ENCODE measurements at regions not wholly inside any gene's neighbourhood (a gene's known extent, or its start where the extent isn't known, plus 50 kb on each side); places are given as distances from the start of the nearest gene placed in this dataset.

DNA sequence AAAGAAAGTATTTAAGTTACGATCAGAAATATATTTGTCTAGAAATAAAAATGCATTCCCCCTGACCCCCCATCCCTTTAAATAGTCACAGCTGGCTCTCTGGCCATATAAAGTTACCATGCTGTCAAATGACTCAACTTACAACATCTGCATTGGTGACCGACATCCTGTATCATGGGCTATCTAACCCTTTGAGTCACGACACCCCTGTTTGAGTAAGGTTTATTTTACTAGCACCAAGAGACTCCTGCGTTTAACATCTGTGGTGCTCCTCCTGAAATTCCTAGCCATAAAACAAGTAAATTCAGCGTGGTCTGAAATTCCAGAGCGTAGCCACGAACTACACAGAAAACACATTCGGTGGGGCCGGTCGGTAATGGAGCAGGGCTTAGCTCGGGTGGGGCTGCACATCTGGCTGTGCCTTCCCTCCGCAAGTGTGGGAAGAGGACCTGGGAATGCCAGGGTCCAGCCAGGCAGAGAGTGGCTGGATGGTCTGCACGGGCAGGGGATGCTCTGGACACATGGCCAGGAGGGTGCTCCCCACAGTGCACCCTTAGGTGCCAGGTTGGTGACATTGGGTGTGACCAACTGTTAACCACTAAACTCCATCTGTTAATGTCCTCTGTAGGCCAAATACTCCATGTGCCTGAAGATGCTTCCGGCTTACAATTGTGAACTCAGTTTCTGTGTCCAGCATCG, 53.0 kb upstream of the CLDN14 start:
- no peak overlapping the region for H3K4me3 ChIP-seq (ENCODE audit: low read depth, low read length)
- DNase-seq (ENCODE audit: low read depth), result no peak
- TF ChIP-seq, protein P1, sequence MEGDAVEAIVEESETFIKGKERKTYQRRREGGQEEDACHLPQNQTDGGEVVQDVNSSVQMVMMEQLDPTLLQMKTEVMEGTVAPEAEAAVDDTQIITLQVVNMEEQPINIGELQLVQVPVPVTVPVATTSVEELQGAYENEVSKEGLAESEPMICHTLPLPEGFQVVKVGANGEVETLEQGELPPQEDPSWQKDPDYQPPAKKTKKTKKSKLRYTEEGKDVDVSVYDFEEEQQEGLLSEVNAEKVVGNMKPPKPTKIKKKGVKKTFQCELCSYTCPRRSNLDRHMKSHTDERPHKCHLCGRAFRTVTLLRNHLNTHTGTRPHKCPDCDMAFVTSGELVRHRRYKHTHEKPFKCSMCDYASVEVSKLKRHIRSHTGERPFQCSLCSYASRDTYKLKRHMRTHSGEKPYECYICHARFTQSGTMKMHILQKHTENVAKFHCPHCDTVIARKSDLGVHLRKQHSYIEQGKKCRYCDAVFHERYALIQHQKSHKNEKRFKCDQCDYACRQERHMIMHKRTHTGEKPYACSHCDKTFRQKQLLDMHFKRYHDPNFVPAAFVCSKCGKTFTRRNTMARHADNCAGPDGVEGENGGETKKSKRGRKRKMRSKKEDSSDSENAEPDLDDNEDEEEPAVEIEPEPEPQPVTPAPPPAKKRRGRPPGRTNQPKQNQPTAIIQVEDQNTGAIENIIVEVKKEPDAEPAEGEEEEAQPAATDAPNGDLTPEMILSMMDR (IDR thresholded peaks at IDR 0.05; ENCODE audit: low read depth, low read length, missing control alignments), result no peak
- in situ Hi-C loops (cut with HindIII; ENCODE audit: low sequenced_read_pairs), result no loop called here

GRCh38 chr21:36533468-36533848, 53.5 kb upstream of the CLDN14 start:
- in situ Hi-C loops (cut with HindIII; ENCODE audit: low sequenced_read_pairs), result no loop called here
- DNase-seq (ENCODE audit: low read depth), result no peak
- no peak overlapping the region for H3K4me3 ChIP-seq (ENCODE audit: low read depth, low read length)
- TF ChIP-seq, protein P1 (IDR thresholded peaks at IDR 0.05; ENCODE audit: low read depth, low read length, missing control alignments), result no peak

- DNase-seq (ENCODE audit: low read depth), result no peak
These were observed 54.7 kb upstream of the CLDN14 start for GRCh38 chr21:36534656-36535055.

DNA sequence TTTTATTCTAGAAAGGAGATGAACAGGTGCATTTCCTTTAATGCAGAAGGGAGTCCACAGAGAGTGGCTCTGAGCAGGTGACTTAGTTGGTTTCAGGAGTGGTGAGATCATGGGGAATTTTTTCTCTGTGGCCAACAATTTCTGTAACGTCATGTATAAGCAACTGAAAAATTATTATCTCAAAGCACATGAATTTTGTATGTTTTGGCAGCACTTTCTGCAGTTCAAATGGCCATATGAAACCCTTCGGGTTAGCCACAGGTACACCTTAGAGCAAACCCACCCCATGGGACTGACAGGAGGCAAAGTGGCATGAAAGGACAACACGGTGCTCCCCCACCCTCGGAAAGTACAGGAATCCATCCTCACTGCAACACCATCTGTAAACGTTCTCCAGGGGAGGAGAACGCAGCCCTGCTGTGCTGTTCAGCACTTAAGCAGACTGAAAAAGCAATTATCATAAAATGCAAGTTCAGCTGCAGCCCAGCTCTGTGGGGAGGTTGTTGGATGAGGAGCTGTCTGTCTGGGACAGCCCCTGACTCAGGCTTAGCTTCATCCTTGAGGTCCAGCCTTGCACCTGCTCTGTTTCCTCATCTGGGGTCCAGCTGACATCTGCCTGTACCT, 55.8 kb upstream of the CLDN14 start:
- in situ Hi-C loops (cut with HindIII; ENCODE audit: low sequenced_read_pairs), result no loop called here
- no peak for DNase-seq (ENCODE audit: low read depth)
- no peak overlapping the region for H3K4me3 ChIP-seq (ENCODE audit: low read depth, low read length)
- TF ChIP-seq, protein P1 (IDR thresholded peaks at IDR 0.05; ENCODE audit: low read depth, low read length, missing control alignments), result no peak

More at GRCh38 chr21:36534656-36535055, 54.7 kb upstream of the CLDN14 start:
- TF ChIP-seq, protein P1 (IDR thresholded peaks at IDR 0.05; ENCODE audit: low read depth, low read length, missing control alignments), result no peak
- in situ Hi-C loops (cut with HindIII; ENCODE audit: low sequenced_read_pairs), result no loop called here
- H3K4me3 ChIP-seq (ENCODE audit: low read depth, low read length), result no peak overlapping the region

GRCh38 chr21:36538761-36539160, 58.8 kb upstream of the CLDN14 start:
- no peak for DNase-seq (ENCODE audit: low read depth)
- TF ChIP-seq, protein P1 (IDR thresholded peaks at IDR 0.05; ENCODE audit: low read depth, low read length, missing control alignments), result no peak
- in situ Hi-C loops (cut with HindIII; ENCODE audit: low sequenced_read_pairs), result no loop called here
- no peak overlapping the region for H3K4me3 ChIP-seq (ENCODE audit: low read depth, low read length)

DNA sequence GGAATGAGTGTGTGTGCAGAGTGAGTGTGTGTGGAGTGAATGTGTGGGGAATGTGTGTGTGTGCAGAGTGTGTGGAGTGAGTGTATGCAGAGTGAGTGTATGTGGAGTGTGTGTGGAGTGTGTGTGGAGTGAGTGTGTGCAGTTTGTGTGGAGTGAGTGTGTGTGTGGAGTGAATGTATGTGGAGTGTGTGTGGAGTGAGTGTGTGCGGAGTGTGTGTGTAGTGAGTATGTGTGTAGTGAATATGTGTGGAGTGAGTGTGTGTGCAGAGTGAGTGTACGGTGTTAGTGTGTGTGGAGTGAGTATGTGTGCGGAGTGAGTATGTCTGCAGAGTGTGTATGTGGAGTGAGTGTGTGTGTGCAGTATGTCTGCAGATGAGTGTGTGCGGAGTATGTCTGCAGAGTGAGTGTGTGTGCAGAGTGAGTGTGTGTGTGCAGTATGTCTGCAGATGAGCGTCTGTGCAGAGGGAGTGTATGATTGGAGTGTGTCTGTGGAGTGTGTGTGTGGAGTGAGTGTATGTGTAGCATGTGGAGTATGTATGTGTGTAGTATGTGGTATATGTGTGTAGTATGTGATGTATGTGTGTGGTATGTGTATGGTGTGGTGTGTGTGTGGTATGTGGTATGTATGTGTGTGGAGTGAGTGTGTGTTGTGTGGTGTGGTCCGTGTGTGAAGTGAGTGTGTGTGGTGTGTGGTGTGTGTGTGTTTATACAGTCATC, 59.7 kb upstream of the CLDN14 start:
- DNase-seq (ENCODE audit: low read depth), result no peak
- in situ Hi-C loops (cut with HindIII; ENCODE audit: low sequenced_read_pairs), result no loop called here
- no peak overlapping the region for H3K4me3 ChIP-seq (ENCODE audit: low read depth, low read length)
- TF ChIP-seq, protein P1 (IDR thresholded peaks at IDR 0.05; ENCODE audit: low read depth, low read length, missing control alignments), result no peak
